Muscle of leg (tissue), 3 donors: ENCODE measurements at regions not wholly inside any gene's neighbourhood (a gene's known extent, or its start where the extent isn't known, plus 50 kb on each side); places are given as distances from the start of the nearest gene placed in this dataset.
A peak's percentile ranks its signal among the peaks of the same experiment; 100 is the strongest.
"Not testable (repeated sequence)": the region's sequence is repeated elsewhere in the genome, so short reads cannot be mapped to it uniquely, and the experiment has no call there.

Experiments
- DNase-seq: peaks from one replicate; pipeline ENCODE4 v3.0.0; 2013
- H3K27ac ChIP-seq: one replicate; pipeline ENCODE4 v1.5.1; 2013; ENCODE audit warnings: mild to moderate bottlenecking, low read length, control low read depth
- H3K27me3 ChIP-seq: one replicate; pipeline ENCODE4 v1.6.1; 2013; ENCODE audit warnings: low read length; ENCODE audit not compliant: control insufficient read depth, insufficient read depth
- H3K36me3 ChIP-seq: one replicate; pipeline ENCODE4 v1.6.1; 2013; ENCODE audit warnings: low read length; ENCODE audit not compliant: control insufficient read depth, insufficient read depth
- H3K4me1 ChIP-seq: one replicate; pipeline ENCODE4 v1.6.1; 2013; ENCODE audit warnings: low read length; ENCODE audit not compliant: control insufficient read depth, insufficient read depth
- H3K4me3 ChIP-seq: one replicate; pipeline ENCODE4 v1.5.1; 2013; ENCODE audit warnings: low read length, control low read depth
- H3K9me3 ChIP-seq: replicated peaks from 2 replicates; pipeline ENCODE4 v1.6.1; 2013; ENCODE audit warnings: low read depth, low read length; ENCODE audit not compliant: control insufficient read depth
- WGBS: methylation state at CpG from one replicate; pipeline ENCODE4 v1.1.5; 2013; ENCODE audit warnings: missing lambda C conversion rate; ENCODE audit not compliant: insufficient coverage; 5-methylcytosine and 5-hydroxymethylcytosine counted together

- H3K27me3 ChIP-seq, result no peaks in the 10 kb centered on the region
- no peak for DNase-seq
- no peaks in the 10 kb centered on the region for H3K4me1 ChIP-seq
- WGBS, result no CpG with 5 or more reads among the region's 5 CpGs
- H3K9me3 ChIP-seq, result no peaks in the 10 kb centered on the region
- no peak overlapping the region for H3K4me3 ChIP-seq
- H3K36me3 ChIP-seq, result no peaks in the 10 kb centered on the region
- no peak overlapping the region for H3K27ac ChIP-seq
Measured at GRCh38 chr10:2048337-2048973, 311.1 kb upstream of the ADARB2 start.

- no peak overlapping the region for H3K4me3 ChIP-seq
- no peaks in the 10 kb centered on the region for H3K27me3 ChIP-seq
- H3K9me3 ChIP-seq, result no peaks in the 10 kb centered on the region
- peak; percentile 34 for DNase-seq
- no peaks in the 10 kb centered on the region for H3K36me3 ChIP-seq
- H3K27ac ChIP-seq, result no peak overlapping the region
- no peaks in the 10 kb centered on the region for H3K4me1 ChIP-seq
- WGBS, result no CpG with 5 or more reads among the region's 3 CpGs
Measured at GRCh38 chr10:2047679-2048078, 310.4 kb upstream of the ADARB2 start.

DNA sequence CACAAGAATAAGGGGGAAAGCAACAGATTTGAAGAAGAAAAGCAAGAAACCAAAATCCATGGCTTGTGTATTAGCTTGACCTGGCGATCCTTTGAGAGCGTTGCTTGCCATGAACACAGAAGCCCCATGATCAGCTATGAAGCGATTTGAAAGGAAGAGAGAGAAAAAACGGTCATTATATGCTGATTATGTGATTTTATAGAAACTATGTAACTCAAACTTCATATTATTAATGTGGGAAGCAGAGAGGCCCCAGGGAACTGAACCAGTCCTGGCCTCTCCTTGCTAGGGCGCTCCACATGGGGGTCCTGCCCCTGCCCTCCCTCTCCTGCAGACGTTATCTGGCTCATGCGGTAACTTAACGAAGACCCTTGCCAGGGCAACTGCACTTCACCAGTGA lies 306.1 kb upstream of the ADARB2 start:
- H3K27me3 ChIP-seq, result no peaks in the 10 kb centered on the region

GRCh38 chr10:2038036-2038435 lies 300.7 kb upstream of the ADARB2 start:
- Histone ChIP-seq H3K4me1 (no peaks in the 10 kb centered on the region), H3K36me3 (no peaks in the 10 kb centered on the region), H3K4me3 (no peak overlapping the region), H3K27me3 (no peaks in the 10 kb centered on the region), H3K9me3 (no peaks in the 10 kb centered on the region), H3K27ac (no peak overlapping the region)
- DNase-seq, result no peak
- no CpG with 5 or more reads among the region's 2 CpGs for WGBS

More for the DNA sequence above, 306.1 kb upstream of the ADARB2 start:
- Histone ChIP-seq H3K4me1 (no peaks in the 10 kb centered on the region), H3K4me3 (no peak overlapping the region), H3K9me3 (no peaks in the 10 kb centered on the region), H3K27ac (no peak overlapping the region), H3K36me3 (no peaks in the 10 kb centered on the region)
- no peak for DNase-seq
- WGBS, result 89% methylated on average over 5 of the region's 8 CpGs

- Histone ChIP-seq H3K27ac (no peak overlapping the region), H3K27me3 (no peaks in the 10 kb centered on the region), H3K4me1 (no peaks in the 10 kb centered on the region), H3K4me3 (no peak overlapping the region), H3K36me3 (no peaks in the 10 kb centered on the region), H3K9me3 (no peaks in the 10 kb centered on the region)
- WGBS, result 92% methylated on average over 1 of the region's 1 CpG
- no peak for DNase-seq
Measured at GRCh38 chr10:2037246-2037645, 299.9 kb upstream of the ADARB2 start.

- Histone ChIP-seq H3K36me3 (no peaks in the 10 kb centered on the region), H3K4me3 (no peak overlapping the region), H3K4me1 (no peaks in the 10 kb centered on the region), H3K27me3 (no peaks in the 10 kb centered on the region), H3K27ac (no peak overlapping the region), H3K9me3 (no peaks in the 10 kb centered on the region)
- DNase-seq, result no peak
Measured at GRCh38 chr10:2036209-2036608, 298.9 kb upstream of the ADARB2 start.

- Histone ChIP-seq H3K4me1 (no peaks in the 10 kb centered on the region), H3K9me3 (no peaks in the 10 kb centered on the region), H3K27ac (no peak overlapping the region), H3K27me3 (no peaks in the 10 kb centered on the region), H3K36me3 (no peaks in the 10 kb centered on the region), H3K4me3 (no peak overlapping the region)
- DNase-seq, result no peak
- no CpG with 5 or more reads among the region's 1 CpG for WGBS
Measured at GRCh38 chr10:2030046-2030445, 292.7 kb upstream of the ADARB2 start.

DNA sequence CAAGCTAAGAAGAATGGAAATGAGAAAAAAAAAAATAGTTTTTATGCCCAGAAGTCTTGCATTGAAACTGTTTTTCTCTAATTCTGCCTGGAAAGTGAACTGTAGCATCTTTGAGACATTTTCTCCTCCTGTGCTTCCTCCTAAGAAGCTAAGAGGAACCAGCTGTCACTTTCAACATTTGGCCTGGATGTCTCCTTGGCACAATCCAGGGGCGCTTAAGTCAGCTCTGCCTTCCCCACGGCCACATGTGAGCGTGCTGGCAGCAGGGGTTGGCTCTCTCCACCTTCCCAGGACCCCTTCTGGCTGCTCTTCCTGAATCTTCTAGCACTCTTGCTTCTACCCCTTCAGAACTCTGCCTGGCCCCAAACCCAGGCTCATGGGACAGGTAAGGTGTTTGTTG lies 289.6 kb upstream of the ADARB2 start:
- DNase-seq, result peak; percentile 7
- no peak overlapping the region for H3K4me3 ChIP-seq
- H3K9me3 ChIP-seq, result no peaks in the 10 kb centered on the region
- no peak overlapping the region for H3K27ac ChIP-seq
- no peaks in the 10 kb centered on the region for H3K27me3 ChIP-seq
- 72% methylated on average over 2 of the region's 3 CpGs for WGBS
- H3K4me1 ChIP-seq, result no peaks in the 10 kb centered on the region
- no peaks in the 10 kb centered on the region for H3K36me3 ChIP-seq

- not testable (repeated sequence) for H3K36me3 ChIP-seq, H3K27ac ChIP-seq, H3K4me1 ChIP-seq, H3K27me3 ChIP-seq, H3K4me3 ChIP-seq, H3K9me3 ChIP-seq, DNase-seq
- no CpG with 5 or more reads among the region's 2 CpGs for WGBS
Measured at GRCh38 chr10:2024750-2025149, 287.4 kb upstream of the ADARB2 start.

GRCh38 chr10:2023687-2024086 lies 286.4 kb upstream of the ADARB2 start:
- DNase-seq, result peak; percentile 26
- 20% methylated on average over 3 of the region's 5 CpGs for WGBS
- no peaks in the 10 kb centered on the region for H3K4me1 ChIP-seq
- no peaks in the 10 kb centered on the region for H3K27me3 ChIP-seq
- H3K9me3 ChIP-seq, result no peaks in the 10 kb centered on the region
- no peak overlapping the region for H3K27ac ChIP-seq
- H3K4me3 ChIP-seq, result no peak overlapping the region
- no peaks in the 10 kb centered on the region for H3K36me3 ChIP-seq

- Histone ChIP-seq H3K4me1 (no peaks in the 10 kb centered on the region), H3K27ac (no peak overlapping the region)
Measured at GRCh38 chr10:2022401-2022800, 285.1 kb upstream of the ADARB2 start.

More at GRCh38 chr10:2022401-2022800, 285.1 kb upstream of the ADARB2 start:
- no peaks in the 10 kb centered on the region for H3K36me3 ChIP-seq
- no CpG with 5 or more reads among the region's 6 CpGs for WGBS
- no peak overlapping the region for H3K4me3 ChIP-seq
- H3K27me3 ChIP-seq, result no peaks in the 10 kb centered on the region
- no peak for DNase-seq
- no peaks in the 10 kb centered on the region for H3K9me3 ChIP-seq
